GM11168 (cell line): ENCODE measurements at regions not wholly inside any gene's neighbourhood (a gene's known extent, or its start where the extent isn't known, plus 50 kb on each side); places are given as distances from the start of the nearest gene placed in this dataset.

Experiments used
- in situ Hi-C: fragments of 300-500 bp; cut with MboI; formaldehyde crosslinking; loops from one replicate; pipeline ENCODE4 v1.12.0; 2022; ENCODE audit warnings: low sequenced_read_pairs; ENCODE audit not compliant: unreplicated experiment

- in situ Hi-C loops: no loop called here
Observed at GRCh38 chr1:104780470-104781078, 1030.9 kb downstream of the AMY1C start.

- in situ Hi-C loops: no loop called here
Observed at GRCh38 chr1:104785575-104786187, 1036.0 kb downstream of the AMY1C start.

GRCh38 chr1:104787866-104788510 lies 1038.3 kb downstream of the AMY1C start:
- in situ Hi-C loops: no loop called here

DNA sequence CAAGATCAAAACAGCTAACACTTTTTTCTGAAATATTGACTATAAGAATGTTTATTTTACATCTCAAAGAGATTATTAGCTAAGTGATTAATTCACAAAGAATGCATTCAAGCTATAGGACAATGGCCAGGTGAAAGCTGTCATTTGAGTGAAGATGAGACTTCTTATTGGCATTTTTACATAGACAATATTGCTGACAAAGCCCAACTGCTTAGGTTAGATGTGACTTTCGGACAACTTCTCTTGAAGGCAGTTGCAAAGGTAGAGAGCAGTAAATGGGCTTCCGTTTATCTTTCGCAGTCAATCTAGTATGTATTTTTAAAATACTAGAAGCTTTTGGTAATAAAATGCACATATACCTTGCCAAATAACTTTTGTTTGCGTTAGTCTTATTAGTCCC lies 1041.3 kb downstream of the AMY1C start:
- in situ Hi-C loops: no loop called here

DNA sequence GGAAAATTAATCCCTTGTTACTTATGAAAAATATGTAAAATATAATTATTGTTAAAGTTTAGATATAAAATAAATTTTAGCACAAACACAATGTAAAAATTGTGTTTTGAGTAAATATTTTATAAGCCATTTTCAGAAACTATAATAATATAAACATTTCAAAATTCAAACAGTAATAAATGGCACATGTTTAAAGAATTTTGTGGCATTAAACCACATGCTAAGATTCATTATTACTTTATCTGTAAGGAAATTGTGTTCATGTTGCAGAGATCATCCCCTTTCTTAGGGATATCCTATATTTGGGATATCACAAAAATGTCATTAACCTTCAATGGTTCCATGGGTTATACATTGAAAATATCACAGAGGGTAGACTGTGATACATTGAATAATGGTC lies 1044.3 kb downstream of the AMY1C start:
- in situ Hi-C loops: no loop called here

- in situ Hi-C loops: no loop called here
Observed at GRCh38 chr1:104795931-104796330, 1046.2 kb downstream of the AMY1C start.

DNA sequence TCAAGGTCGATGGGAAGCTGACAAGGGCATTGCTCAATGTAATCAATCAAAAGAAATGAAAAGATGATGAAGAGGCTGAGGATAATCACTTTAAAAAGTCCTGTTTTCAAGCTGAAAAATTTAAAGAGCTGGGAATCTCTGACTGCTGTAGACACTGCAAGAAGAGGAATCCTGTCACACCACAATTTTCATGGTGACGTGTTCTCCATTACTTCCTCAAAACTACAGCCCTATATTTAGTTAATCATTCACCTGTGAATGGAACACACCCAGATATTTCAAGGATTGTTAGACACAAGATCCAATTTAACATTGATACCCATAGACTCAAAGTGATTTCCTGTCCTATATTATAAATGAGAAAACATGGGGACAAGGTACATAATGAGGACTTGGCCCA lies 1048.3 kb downstream of the AMY1C start:
- in situ Hi-C loops: no loop called here

DNA sequence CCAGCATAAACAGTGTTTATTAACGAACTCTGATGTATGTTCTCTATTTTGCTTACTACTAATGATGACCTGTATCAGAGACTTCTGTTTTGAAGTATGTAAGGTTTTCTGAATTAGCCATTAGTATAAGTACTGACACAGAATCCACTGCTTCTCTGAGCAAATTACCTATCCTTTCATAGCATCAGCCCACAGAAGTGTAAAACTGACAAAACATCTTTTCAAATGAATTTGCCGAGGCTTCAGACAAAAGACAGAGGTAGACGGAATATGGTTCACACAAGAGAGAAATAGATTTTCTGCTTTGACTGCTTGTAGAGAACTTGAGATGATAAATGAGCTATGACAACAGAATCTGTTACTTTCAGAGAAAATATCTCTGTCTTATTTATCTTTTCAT lies 1051.6 kb downstream of the AMY1C start:
- in situ Hi-C loops: no loop called here

DNA sequence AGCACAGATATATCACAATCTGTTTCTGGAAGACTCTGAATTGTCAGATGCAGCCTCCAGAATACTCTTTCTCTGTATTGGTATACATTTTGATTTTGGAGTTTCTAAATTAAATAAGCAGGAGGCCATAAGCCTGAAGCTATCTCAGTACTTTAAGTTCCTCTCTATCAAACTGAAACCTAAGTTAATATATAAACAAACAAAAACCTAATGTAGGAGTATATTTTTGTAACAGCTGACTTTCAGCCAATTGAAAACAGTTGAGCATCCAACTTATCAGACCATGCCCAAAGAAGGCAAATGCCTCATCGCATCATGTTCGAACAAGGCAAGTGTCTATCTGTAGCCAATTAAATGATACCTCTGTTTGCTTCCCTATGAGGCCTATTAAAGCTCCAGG lies 1054.4 kb downstream of the AMY1C start:
- in situ Hi-C loops: no loop called here

DNA sequence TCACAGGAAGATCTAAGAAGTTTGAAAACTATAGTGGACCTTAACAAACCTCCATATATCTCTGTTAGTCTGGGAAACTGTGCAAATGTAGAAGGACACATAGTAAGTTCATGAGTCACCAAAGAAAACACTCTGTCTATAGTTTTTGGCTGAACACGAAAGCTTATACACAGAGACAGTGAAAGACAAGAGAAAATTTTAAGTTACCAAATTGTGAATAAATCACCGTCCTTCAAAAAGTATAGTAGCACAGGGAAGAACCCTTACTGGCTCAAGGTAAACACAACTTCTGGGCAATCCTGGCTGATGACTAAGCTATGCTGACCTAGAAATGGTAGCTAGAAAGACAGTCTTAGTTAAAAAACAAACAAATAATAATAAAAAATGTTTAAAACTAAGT lies 1057.9 kb downstream of the AMY1C start:
- in situ Hi-C loops: no loop called here

DNA sequence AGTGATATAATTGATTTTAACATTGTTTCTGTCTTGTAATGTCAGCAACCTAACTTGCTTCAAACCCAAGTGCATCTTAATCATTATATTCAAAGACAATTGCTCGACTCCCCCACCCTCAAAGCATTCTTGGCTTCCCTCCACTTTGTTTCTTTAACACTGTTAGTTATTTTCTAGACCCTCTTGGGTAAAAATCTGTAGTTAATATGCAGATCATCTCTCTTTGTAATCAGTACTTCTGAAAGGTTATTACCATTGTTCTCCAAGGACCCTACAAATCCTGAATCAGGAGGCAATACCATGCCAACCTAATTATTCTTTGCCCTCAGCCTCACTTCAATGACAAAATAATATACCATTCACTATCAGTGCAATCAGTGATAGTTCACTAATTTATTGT lies 1075.7 kb downstream of the AMY1C start:
- in situ Hi-C loops: no loop called here

DNA sequence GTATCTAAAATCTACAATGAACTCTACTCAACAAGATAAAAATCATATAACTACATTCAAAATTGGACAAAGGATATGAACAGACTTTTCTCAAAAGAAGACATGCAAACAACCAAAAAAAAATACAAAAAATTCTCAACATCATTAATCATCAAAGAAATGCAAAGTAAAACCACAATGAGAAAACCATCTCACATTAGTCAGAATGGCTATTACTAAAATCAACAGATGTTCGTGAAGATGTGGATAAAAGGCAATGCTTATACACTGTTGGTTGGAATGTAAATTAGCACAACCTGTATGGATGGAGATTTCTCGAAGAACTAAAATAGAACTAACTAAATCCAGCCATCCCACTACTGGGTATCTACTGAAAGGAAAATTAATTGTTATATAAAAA lies 1080.8 kb downstream of the AMY1C start:
- in situ Hi-C loops: no loop called here

DNA sequence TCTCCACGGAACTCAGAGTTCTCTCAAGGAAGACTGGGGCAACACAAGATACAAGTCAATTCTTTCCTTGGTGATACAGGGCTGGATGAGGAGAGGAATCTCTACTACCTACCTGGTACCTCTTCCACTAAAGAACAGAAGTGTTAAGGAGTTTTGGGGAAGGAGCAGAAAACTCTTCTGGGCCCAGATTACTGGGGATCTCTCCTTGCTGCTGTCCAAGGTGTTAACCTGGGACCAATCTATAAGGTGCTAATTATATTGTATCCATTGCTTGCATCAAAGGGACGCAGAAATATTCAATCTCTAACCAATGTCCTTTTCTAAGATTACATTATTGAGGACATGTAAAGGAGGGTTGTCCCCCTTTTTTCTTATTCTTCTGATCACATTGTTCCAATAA lies 1102.5 kb downstream of the AMY1C start:
- in situ Hi-C loops: no loop called here

GRCh38 chr1:104853276-104853675 lies 1103.6 kb downstream of the AMY1C start:
- in situ Hi-C loops: no loop called here

DNA sequence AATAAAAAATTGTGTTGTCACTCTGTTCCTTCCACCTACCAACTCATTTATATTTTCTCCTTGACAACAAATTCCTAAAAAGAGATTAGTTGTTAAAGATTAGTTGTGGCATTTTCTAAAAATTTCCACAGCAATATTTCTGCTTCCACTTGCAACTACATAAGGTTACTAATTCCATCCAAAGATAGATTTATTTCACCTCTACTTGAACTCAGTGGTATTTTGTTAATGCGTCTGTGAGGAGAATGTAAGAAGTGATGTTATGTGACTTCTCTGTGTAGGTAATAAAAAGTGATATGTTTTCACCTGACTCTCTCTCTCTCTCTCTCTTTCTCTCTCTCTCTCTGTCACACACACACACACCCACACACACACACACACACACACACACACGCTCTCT lies 1104.8 kb downstream of the AMY1C start:
- in situ Hi-C loops: no loop called here

DNA sequence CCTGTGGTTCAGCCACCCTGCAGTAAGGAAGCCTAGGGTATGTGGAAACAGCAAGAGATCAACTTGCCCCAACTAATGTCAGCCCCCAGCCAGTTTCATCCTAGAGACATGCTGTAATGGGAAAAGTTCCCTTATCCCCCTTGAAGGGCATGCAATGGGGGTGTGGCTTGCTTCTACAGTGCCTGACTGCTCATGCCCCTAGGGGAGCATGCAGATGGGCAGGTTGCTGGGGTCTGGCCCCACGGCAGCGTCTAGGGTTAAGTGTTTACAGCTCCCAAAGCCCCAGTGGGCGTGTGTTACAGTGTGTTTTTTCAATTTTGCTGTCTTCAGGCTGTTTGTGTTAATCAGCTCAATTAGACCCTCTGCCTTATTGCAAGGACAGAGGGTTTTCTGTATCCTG lies 1105.9 kb downstream of the AMY1C start:
- in situ Hi-C loops: no loop called here

- in situ Hi-C loops: no loop called here
Observed at GRCh38 chr1:104856091-104856490, 1106.4 kb downstream of the AMY1C start.

DNA sequence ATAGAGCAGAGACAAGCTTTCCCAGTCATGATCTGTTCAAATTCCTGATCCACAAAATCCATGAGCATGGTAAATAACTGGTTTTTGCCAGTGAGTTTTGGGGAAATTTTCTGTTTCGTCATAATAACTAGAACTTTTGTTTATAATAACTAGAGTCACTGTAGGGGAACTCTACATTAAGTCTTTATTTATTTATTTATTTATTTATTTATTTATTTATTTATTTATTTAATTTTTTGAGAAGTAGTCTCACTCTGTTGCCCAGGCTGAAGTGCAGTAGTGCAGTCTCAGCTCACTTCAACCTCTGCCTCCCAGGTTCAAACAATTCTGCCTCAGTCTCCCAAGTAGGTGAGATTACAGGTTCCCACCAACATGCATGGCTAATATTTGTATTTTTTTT lies 1106.8 kb downstream of the AMY1C start:
- in situ Hi-C loops: no loop called here

GRCh38 chr1:104868794-104869193 lies 1119.1 kb downstream of the AMY1C start:
- in situ Hi-C loops: no loop called here

- in situ Hi-C loops: no loop called here
Observed at GRCh38 chr1:104874044-104874443, 1124.3 kb downstream of the AMY1C start.

GRCh38 chr1:104878203-104878909 lies 1128.7 kb downstream of the AMY1C start:
- in situ Hi-C loops: no loop called here
